H1 (cell line): ENCODE measurements at regions not wholly inside any gene's neighbourhood (a gene's known extent, or its start where the extent isn't known, plus 50 kb on each side); places are given as distances from the start of the nearest gene placed in this dataset.

Experiments used
- ATF2 ChIP-seq: IDR thresholded peaks from 2 replicates; pipeline ENCODE4 v1.6.1; 2012; ENCODE audit warnings: low read length, inconsistent platforms
- CBX8 ChIP-seq: fragments of 300-800, 300-1000 bp; sonication (generic); IDR thresholded peaks from 2 replicates; pipeline ENCODE4 v1.7.1; 2016; ENCODE audit warnings: low read depth, low read length, borderline replicate concordance
- CREB1 ChIP-seq: IDR thresholded peaks from 2 replicates; pipeline ENCODE4 v1.6.1; 2012; ENCODE audit warnings: inconsistent platforms
- CTCF ChIP-seq, 3 experiments: IDR thresholded peaks; 1 replicate in 2 of 3; 2 replicates in 1 of 3; pipeline versions ENCODE4 v1.5.1 to v1.6.1; 2011; ENCODE audit warnings: low read length in 3 of 3, mild to moderate bottlenecking in 3 of 3, inconsistent platforms in 2 of 3, low read depth in 1 of 3, moderate library complexity in 1 of 3; ENCODE audit not compliant: insufficient read depth in 1 of 3; ENCODE audit errors: control extremely low read depth in 1 of 3
- EZH2 ChIP-seq: fragments of 200-600 bp; sonication (generic); IDR thresholded peaks from 2 replicates; pipeline ENCODE4 v1.7.1; 2012; ENCODE audit warnings: low read depth, mild to moderate bottlenecking, moderate library complexity, low read length, inconsistent platforms; ENCODE audit not compliant: severe bottlenecking
- FOSL1 ChIP-seq: IDR thresholded peaks from 2 replicates; pipeline ENCODE4 v1.6.1; 2011; ENCODE audit warnings: mild to moderate bottlenecking, low read depth, low read length, moderate library complexity; ENCODE audit not compliant: insufficient read depth
- MAFK ChIP-seq: IDR thresholded peaks from 2 replicates; pipeline ENCODE4 v1.6.1; 2012; ENCODE audit warnings: low read depth, mild to moderate bottlenecking, improper control_type of control experiment, low read length
- NANOG ChIP-seq: IDR thresholded peaks from 2 replicates; pipeline ENCODE4 v1.6.1; 2011; ENCODE audit warnings: low read length, low read depth, mild to moderate bottlenecking, inconsistent platforms; ENCODE audit not compliant: insufficient read depth, poor library complexity, severe bottlenecking
- PHF8 ChIP-seq: fragments of 200-600 bp; sonication (generic); conservative IDR thresholded peaks from 2 replicates; pipeline ENCODE4 v1.7.1; 2012; ENCODE audit warnings: low read depth, mild to moderate bottlenecking, inconsistent platforms, low read length, moderate library complexity
- POLR2A ChIP-seq, 2 experiments: IDR thresholded peaks; 1 replicate in 1 of 2; 2 replicates in 1 of 2; pipeline ENCODE4 v1.6.1; 2011; ENCODE audit warnings: low read depth in 2 of 2, low read length in 2 of 2, mild to moderate bottlenecking in 2 of 2; ENCODE audit errors: control extremely low read depth in 1 of 2
- POLR2AphosphoS5 ChIP-seq: IDR thresholded peaks from 2 replicates; pipeline ENCODE4 v1.6.1; 2011; ENCODE audit warnings: low read depth, low read length
- POU5F1 ChIP-seq: IDR thresholded peaks from 2 replicates; pipeline ENCODE4 v1.6.1; 2011; ENCODE audit warnings: low read depth, mild to moderate bottlenecking, low read length, moderate library complexity
- RAD21 ChIP-seq, 2 experiments: IDR thresholded peaks in 1 of 2; conservative IDR thresholded peaks in 1 of 2; 2 replicates each; pipeline ENCODE4 v1.6.1; 2011; ENCODE audit warnings: low read depth in 2 of 2, low read length in 2 of 2, improper control_type of control experiment in 1 of 2, inconsistent platforms in 1 of 2, mild to moderate bottlenecking in 1 of 2, moderate library complexity in 1 of 2
- TAF7 ChIP-seq: optimal IDR thresholded peaks from 2 replicates; pipeline ENCODE3; 2011; ENCODE audit warnings: low read depth, mild to moderate bottlenecking, inconsistent platforms, low read length, moderate library complexity, borderline replicate concordance

GRCh38 chr5:44919560-44919959 is 110.8 kb downstream of the MRPS30 start:
- TF ChIP-seq CTCF (IDR thresholded peaks at IDR 0.05; ENCODE audit: control extremely low read depth in 1 of 3, insufficient read depth in 1 of 3, low read depth in 1 of 3, low read length in 3 of 3) (no peak), CREB1 (no peak), PHF8 (no peak), FOSL1 (no peak), POLR2A (IDR thresholded peaks at IDR 0.05; ENCODE audit: control extremely low read depth in 1 of 2, low read depth in 2 of 2, low read length in 2 of 2) (no peak), TAF7 (no peak), POU5F1 (no peak), POLR2AphosphoS5 (no peak), NANOG (no peak), ATF2 (no peak), CBX8 (no peak), EZH2 (no peak), MAFK (no peak), RAD21 (IDR thresholded peaks at IDR 0.05 in 1 of 2, conservative IDR thresholded peaks at IDR 0.05 in 1 of 2; ENCODE audit: low read depth in 2 of 2, low read length in 2 of 2) (no peak)
